Prostate gland (tissue), 2 donors: ENCODE measurements at regions not wholly inside any gene's neighbourhood (a gene's known extent, or its start where the extent isn't known, plus 50 kb on each side); places are given as distances from the start of the nearest gene placed in this dataset.
"Not testable (repeated sequence)": the region's sequence is repeated elsewhere in the genome, so short reads cannot be mapped to it uniquely, and the experiment has no call there.

ENCODE experiments used
- CTCF ChIP-seq, 4 experiments: fragments of 200-600 bp in 2 of 4; fragments of 450-650 bp in 2 of 4; sonication (generic) in 2 of 4; IDR thresholded peaks; 1 replicate in 3 of 4; 2 replicates in 1 of 4; pipeline ENCODE4 v1.5.1; 2016 to 2019; ENCODE audit warnings: antibody characterized with exemption in 4 of 4, mild to moderate bottlenecking in 2 of 4, moderate library complexity in 2 of 4
- POLR2A ChIP-seq: fragments of 450-650 bp; IDR thresholded peaks from one replicate; pipeline ENCODE4 v1.6.1; 2016; ENCODE audit warnings: antibody characterized with exemption, mild to moderate bottlenecking

- not testable (repeated sequence) for TF ChIP-seq CTCF (IDR thresholded peaks at IDR 0.05); POLR2A
These were observed 655.0 kb upstream of the SGCD start for GRCh38 chr5:155672001-155672400.
